ENCODE measurements at regions not wholly inside any gene's neighbourhood (a gene's known extent, or its start where the extent isn't known, plus 50 kb on each side); places are given as distances from the start of the nearest gene placed in this dataset.

DNA sequence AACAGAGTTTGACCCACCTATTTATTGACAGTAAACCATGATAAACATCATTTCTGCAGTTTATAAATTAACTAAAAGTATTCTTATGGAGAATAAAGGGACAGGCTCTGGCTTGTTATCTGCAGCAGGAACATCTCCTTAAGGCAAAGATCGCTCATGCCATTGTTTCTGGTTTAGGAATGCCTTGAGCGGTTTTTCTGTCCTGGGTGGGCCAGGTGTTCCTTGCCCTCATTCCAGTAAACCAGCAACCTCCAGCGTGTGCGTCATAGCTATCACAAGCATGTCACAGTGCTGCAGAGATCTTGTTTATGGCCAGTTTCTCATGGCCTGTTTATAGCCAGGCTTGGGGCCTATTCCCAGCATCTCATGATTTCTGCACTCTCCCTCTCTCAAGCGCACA lies 521.7 kb downstream of the HINT1 start (continued):
- TF ChIP-seq, protein P1, sequence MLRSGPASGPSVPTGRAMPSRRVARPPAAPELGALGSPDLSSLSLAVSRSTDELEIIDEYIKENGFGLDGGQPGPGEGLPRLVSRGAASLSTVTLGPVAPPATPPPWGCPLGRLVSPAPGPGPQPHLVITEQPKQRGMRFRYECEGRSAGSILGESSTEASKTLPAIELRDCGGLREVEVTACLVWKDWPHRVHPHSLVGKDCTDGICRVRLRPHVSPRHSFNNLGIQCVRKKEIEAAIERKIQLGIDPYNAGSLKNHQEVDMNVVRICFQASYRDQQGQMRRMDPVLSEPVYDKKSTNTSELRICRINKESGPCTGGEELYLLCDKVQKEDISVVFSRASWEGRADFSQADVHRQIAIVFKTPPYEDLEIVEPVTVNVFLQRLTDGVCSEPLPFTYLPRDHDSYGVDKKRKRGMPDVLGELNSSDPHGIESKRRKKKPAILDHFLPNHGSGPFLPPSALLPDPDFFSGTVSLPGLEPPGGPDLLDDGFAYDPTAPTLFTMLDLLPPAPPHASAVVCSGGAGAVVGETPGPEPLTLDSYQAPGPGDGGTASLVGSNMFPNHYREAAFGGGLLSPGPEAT (IDR thresholded peaks at IDR 0.05; ENCODE audit: low read depth) = no peak

DNA sequence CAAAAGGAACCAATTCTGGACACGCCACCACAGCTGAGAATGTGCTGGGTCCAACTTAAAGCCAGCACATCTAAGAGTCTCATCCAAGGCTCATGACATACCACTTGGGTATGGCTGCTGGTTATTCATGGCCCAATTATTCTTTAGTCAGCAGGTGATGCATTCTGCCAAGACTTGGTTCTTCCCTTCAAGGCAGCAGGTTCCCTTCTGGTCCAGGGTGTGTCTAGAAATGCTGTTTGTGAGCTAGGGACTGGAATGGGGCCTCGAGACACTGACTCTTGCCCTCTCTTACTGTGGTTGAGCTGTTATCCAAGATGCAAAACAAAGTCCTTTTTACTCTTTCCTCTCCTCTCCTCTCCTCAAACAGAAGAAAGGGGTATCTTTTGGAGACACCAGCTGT lies 522.6 kb downstream of the HINT1 start:
- no peak overlapping the region for H3K27ac ChIP-seq (ENCODE audit: control insufficient read depth, insufficient read depth)
- ChIA-PET CTCF (no interaction called here), RAD21 (ENCODE audit: unreplicated experiment) (no interaction called here), SMC1A (ENCODE audit: uncharacterized antibody, unreplicated experiment) (no interaction called here), POLR2A (no interaction called here)
- H3K79me2 ChIP-seq (ENCODE audit: control insufficient read depth, insufficient read depth, low read length) = no peaks in the 10 kb centered on the region
- WGBS (ENCODE audit: insufficient coverage, insufficient replicate concordance, low lambda C conversion rate, missing lambda C conversion rate) = 29% methylated on average over 2 of the region's 2 CpGs
- in situ Hi-C loops (cut with MboI) (no loop called here), intact Hi-C loops (cut with micrococcal nuclease; ENCODE audit: unreplicated experiment) (no loop called here)
- H3K36me3 ChIP-seq (ENCODE audit: control insufficient read depth in 2 of 2, insufficient read depth in 2 of 2, low read length in 1 of 2) = no peaks in the 10 kb centered on the region
- H3K9ac ChIP-seq (ENCODE audit: control insufficient read depth, insufficient read depth, low read length) = no peak overlapping the region
- no peaks in the 10 kb centered on the region for H4K20me1 ChIP-seq (ENCODE audit: control insufficient read depth, insufficient read depth)
- FAIRE-seq (no peak), ATAC-seq (no peak), DNase-seq (ENCODE audit: low read depth, low spot score) (no peak)
- no peak overlapping the region for H2AFZ ChIP-seq (ENCODE audit: control insufficient read depth, low read depth, low read length)
- no peak overlapping the region for H3K4me3 ChIP-seq
- no peak overlapping the region for H3K4me2 ChIP-seq (ENCODE audit: control insufficient read depth, insufficient read depth)
- H3K4me1 ChIP-seq (ENCODE audit: control insufficient read depth, insufficient read depth, low read length) = no peaks in the 10 kb centered on the region
- no peaks in the 10 kb centered on the region for H3K9me3 ChIP-seq (replicated peaks; ENCODE audit: control insufficient read depth, insufficient read depth, low read length)
- no TSS peak for BruUV-seq (replicated peaks)
- H3K27me3 ChIP-seq (replicated peaks in 1 of 2; ENCODE audit: control insufficient read depth in 2 of 2, insufficient read depth in 2 of 2, low read length in 1 of 2) = no peaks in the 10 kb centered on the region
- TF ChIP-seq MEF2B (IDR thresholded peaks at IDR 0.05; ENCODE audit: partially characterized antibody, poor library complexity, severe bottlenecking) (no peak), ASH2L (IDR thresholded peaks at IDR 0.05; ENCODE audit: borderline replicate concordance, low read depth) (no peak), SRF (IDR thresholded peaks at IDR 0.05; ENCODE audit: low read depth in 2 of 2, low read length in 2 of 2) (no peak), NBN (IDR thresholded peaks at IDR 0.05) (no peak), MEF2A (IDR thresholded peaks at IDR 0.05; ENCODE audit: insufficient read depth, low read depth, low read length) (no peak), MTA2 (IDR thresholded peaks at IDR 0.05; ENCODE audit: low read depth) (no peak), PML (IDR thresholded peaks at IDR 0.05; ENCODE audit: low read length) (no peak), ETV6 (conservative IDR thresholded peaks at IDR 0.05 in 1 of 2, IDR thresholded peaks at IDR 0.05 in 1 of 2; ENCODE audit: borderline replicate concordance in 1 of 2, low read depth in 1 of 2) (no peak), ZNF384 (IDR thresholded peaks at IDR 0.05; ENCODE audit: borderline replicate concordance, low read depth, low read length) (no peak), TCF12 (IDR thresholded peaks at IDR 0.05; ENCODE audit: low read depth, low read length) (no peak), ESRRA (IDR thresholded peaks at IDR 0.05; ENCODE audit: low read length) (no peak)
- TF ChIP-seq, protein P2, sequence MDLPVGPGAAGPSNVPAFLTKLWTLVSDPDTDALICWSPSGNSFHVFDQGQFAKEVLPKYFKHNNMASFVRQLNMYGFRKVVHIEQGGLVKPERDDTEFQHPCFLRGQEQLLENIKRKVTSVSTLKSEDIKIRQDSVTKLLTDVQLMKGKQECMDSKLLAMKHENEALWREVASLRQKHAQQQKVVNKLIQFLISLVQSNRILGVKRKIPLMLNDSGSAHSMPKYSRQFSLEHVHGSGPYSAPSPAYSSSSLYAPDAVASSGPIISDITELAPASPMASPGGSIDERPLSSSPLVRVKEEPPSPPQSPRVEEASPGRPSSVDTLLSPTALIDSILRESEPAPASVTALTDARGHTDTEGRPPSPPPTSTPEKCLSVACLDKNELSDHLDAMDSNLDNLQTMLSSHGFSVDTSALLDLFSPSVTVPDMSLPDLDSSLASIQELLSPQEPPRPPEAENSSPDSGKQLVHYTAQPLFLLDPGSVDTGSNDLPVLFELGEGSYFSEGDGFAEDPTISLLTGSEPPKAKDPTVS (IDR thresholded peaks at IDR 0.05; ENCODE audit: low read depth, low read length) = no peak
- TF ChIP-seq, protein P3, sequence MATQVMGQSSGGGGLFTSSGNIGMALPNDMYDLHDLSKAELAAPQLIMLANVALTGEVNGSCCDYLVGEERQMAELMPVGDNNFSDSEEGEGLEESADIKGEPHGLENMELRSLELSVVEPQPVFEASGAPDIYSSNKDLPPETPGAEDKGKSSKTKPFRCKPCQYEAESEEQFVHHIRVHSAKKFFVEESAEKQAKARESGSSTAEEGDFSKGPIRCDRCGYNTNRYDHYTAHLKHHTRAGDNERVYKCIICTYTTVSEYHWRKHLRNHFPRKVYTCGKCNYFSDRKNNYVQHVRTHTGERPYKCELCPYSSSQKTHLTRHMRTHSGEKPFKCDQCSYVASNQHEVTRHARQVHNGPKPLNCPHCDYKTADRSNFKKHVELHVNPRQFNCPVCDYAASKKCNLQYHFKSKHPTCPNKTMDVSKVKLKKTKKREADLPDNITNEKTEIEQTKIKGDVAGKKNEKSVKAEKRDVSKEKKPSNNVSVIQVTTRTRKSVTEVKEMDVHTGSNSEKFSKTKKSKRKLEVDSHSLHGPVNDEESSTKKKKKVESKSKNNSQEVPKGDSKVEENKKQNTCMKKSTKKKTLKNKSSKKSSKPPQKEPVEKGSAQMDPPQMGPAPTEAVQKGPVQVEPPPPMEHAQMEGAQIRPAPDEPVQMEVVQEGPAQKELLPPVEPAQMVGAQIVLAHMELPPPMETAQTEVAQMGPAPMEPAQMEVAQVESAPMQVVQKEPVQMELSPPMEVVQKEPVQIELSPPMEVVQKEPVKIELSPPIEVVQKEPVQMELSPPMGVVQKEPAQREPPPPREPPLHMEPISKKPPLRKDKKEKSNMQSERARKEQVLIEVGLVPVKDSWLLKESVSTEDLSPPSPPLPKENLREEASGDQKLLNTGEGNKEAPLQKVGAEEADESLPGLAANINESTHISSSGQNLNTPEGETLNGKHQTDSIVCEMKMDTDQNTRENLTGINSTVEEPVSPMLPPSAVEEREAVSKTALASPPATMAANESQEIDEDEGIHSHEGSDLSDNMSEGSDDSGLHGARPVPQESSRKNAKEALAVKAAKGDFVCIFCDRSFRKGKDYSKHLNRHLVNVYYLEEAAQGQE (IDR thresholded peaks at IDR 0.05; ENCODE audit: low read depth, low read length) = no peak
